D721Med (cell line): ENCODE measurements at regions not wholly inside any gene's neighbourhood (a gene's known extent, or its start where the extent isn't known, plus 50 kb on each side); places are given as distances from the start of the nearest gene placed in this dataset.

Source experiments
- DNase-seq: peaks from one replicate; pipeline ENCODE4 v3.0.0; 2011; ENCODE audit warnings: low spot score; ENCODE audit not compliant: insufficient read length
- FAIRE-seq: peaks from 2 replicates; lab custom pipeline; 2011; peaks lifted over from hg19 to GRCh38; lab: Jason Lieb, UNC
- TF ChIP-seq, protein P1 (sequence below): IDR thresholded peaks from 2 replicates; pipeline ENCODE4 v1.5.1; 2012; ENCODE audit warnings: mild to moderate bottlenecking, control low read depth; ENCODE audit not compliant: insufficient read depth; ENCODE audit errors: missing control alignments

- TF ChIP-seq, protein P1, sequence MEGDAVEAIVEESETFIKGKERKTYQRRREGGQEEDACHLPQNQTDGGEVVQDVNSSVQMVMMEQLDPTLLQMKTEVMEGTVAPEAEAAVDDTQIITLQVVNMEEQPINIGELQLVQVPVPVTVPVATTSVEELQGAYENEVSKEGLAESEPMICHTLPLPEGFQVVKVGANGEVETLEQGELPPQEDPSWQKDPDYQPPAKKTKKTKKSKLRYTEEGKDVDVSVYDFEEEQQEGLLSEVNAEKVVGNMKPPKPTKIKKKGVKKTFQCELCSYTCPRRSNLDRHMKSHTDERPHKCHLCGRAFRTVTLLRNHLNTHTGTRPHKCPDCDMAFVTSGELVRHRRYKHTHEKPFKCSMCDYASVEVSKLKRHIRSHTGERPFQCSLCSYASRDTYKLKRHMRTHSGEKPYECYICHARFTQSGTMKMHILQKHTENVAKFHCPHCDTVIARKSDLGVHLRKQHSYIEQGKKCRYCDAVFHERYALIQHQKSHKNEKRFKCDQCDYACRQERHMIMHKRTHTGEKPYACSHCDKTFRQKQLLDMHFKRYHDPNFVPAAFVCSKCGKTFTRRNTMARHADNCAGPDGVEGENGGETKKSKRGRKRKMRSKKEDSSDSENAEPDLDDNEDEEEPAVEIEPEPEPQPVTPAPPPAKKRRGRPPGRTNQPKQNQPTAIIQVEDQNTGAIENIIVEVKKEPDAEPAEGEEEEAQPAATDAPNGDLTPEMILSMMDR = no peak
- DNase-seq (no peak), FAIRE-seq (no peak)
These were observed 135.0 kb downstream of the NFKBIZ start for GRCh38 chr3:101984356-101984755.

DNA sequence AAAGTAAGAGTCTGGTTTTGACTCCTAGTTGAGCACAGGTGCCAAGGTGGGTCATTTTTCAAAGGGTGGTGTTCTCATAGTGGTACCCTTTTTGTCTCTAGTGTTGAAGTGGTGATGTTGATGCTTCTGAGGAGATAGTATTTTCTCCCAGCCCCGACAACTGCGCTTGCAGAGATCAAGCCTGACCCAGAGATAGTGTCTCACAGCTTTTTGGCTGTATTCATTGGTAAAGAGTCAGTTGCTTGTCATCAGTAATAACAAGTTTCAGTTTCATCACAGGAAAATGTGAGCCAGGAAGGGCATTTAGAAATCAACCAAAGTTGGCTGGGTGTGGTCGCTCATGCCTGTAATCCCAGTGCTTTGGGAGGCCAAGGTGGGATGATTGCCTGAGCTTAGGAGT lies 139.3 kb downstream of the NFKBIZ start:
- TF ChIP-seq, protein P1 = no peak
- DNase-seq (no peak), FAIRE-seq (no peak)

- TF ChIP-seq, protein P1 = no peak
- FAIRE-seq = no peak
- DNase-seq = no peak
These were observed 140.4 kb downstream of the NFKBIZ start for GRCh38 chr3:101989578-101990200.

- FAIRE-seq (no peak), DNase-seq (no peak)
- TF ChIP-seq, protein P1 = no peak
These were observed 143.5 kb downstream of the NFKBIZ start for GRCh38 chr3:101992863-101993262.

DNA sequence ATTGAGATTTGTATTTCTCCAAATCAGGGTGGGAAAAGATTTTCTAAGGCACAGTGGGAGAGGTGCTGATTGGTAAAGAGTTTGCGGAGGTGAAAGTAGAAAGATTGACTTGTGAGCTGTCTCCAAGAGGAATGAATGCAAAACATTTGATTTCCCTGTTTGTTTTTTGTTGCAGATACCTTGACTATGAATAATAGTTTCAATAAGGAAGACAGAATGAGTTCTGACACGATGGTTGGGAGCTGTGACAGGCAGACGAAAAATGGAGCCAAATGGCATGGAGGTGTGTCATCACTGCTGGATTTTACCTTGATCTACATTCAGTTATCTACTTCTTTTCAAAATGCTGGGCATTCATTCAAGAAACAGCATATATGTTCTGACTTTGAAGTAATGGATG lies 145.1 kb downstream of the NFKBIZ start:
- FAIRE-seq (no peak), DNase-seq (no peak)
- TF ChIP-seq, protein P1 = no peak

DNA sequence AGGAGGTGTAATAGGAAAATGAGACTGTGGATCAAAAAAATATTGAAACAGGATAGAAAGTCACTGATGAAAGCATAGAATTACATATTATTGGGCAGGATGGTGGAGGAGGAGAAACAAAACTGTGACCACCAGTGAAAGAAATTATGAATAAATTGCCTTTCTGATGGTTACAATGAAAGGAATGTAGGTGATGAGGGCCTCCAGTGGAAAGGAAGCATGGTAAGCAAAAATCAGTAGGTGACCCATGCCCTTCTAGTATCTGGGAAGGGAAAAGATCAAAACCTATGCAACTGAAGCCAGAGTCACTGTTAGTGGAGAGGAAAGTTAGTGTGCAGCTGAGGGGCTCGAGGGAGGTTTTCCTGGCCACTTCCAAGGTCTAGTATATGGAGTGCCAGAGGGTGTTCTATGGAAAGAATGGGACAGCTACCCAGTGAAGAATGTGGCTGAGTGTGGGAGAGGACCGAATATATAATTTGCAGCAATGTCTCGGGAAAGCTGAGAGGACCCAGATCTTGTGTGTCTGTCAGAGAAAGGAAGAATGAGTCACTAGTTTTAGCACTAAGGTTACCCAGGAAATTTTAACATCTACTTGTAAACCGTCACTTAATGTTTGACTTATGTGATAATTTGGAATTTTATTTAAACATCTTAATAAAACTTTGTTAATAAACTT lies 146.2 kb downstream of the NFKBIZ start:
- TF ChIP-seq, protein P1 = no peak
- no peak for DNase-seq
- no peak for FAIRE-seq

- DNase-seq (no peak), FAIRE-seq (no peak)
- TF ChIP-seq, protein P1 = no peak
These were observed 147.5 kb downstream of the NFKBIZ start for GRCh38 chr3:101996832-101997231.
